ENCODE measurements at regions not wholly inside any gene's neighbourhood (a gene's known extent, or its start where the extent isn't known, plus 50 kb on each side); places are given as distances from the start of the nearest gene placed in this dataset.

DNA sequence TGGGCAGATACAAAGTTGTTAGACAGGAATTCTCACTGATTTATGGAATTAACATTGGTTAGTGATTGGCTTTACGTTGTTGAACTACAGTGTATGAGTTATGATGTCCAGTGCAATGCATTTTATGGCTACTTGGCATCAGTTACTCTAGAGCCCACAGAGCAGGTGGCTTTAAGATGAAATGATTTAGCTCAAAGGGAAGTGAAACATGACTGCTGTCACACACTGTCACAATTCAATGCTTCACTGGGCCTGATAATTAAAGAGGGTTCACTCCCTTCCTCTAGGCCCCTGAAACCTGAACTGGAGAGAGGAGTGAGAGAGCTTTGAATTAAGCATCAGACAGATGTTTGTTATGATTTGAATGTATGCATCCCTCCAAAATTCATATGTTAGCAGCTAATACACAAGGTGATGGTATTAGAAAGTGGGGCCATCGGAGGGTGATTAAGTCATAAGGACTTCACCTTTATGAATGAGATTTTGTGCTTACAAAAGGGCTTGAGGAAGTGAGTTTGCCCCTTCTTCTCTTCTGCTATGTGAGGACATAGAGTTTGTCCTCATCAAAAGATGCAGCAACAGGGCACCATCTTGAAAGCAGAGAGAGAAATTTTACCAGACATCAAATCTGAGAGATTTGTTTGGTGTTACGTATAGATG is 175.8 kb upstream of the GRIN2B start:
- Histone ChIP-seq H3K27ac (ENCODE audit: control insufficient read depth, insufficient read depth, low read length) (no peak overlapping the region), H3K27me3 (ENCODE audit: control insufficient read depth, extremely low read depth, insufficient read depth, low read length) (no peaks in the 10 kb centered on the region), H2AFZ (ENCODE audit: control insufficient read depth, low read length) (no peak overlapping the region), H3K9ac (ENCODE audit: control insufficient read depth, extremely low read depth, insufficient read depth, low read length) (no peak overlapping the region), H3K79me2 (ENCODE audit: control insufficient read depth, insufficient read depth, low read length) (no peaks in the 10 kb centered on the region), H4K20me1 (ENCODE audit: control insufficient read depth, extremely low read depth, insufficient read depth, low read length) (no peaks in the 10 kb centered on the region), H3K9me3 (ENCODE audit: control insufficient read depth, low read depth, low read length) (no peaks in the 10 kb centered on the region), H3K4me1 (ENCODE audit: control insufficient read depth, extremely low read depth, insufficient read depth, low read length) (no peaks in the 10 kb centered on the region), H3K9me1 (ENCODE audit: control insufficient read depth, extremely low read depth, insufficient read depth, low read length) (no peaks in the 10 kb centered on the region), H3K4me3 (ENCODE audit: control insufficient read depth in 2 of 3, extremely low read depth in 1 of 3, insufficient read depth in 2 of 3, low read depth in 1 of 3, low read length in 3 of 3) (no peak overlapping the region), H3K4me2 (ENCODE audit: control insufficient read depth, extremely low read depth, insufficient read depth, low read depth, low read length) (no peak overlapping the region), H3K36me3 (ENCODE audit: control insufficient read depth in 2 of 2, extremely low read depth in 1 of 2, insufficient read depth in 2 of 2, low read length in 2 of 2) (no peaks in the 10 kb centered on the region)
- no peak for DNase-seq (ENCODE audit: low read depth, low spot score)
- no peak for FAIRE-seq
- dilution Hi-C loops (cut with MboI; ENCODE audit: extremely low pct_ligation_motif_present, low sequenced_read_pairs) = no loop called here
- no peak for TF ChIP-seq EZH2 (IDR thresholded peaks at IDR 0.05; ENCODE audit: low read length)
- TF ChIP-seq, protein P1, sequence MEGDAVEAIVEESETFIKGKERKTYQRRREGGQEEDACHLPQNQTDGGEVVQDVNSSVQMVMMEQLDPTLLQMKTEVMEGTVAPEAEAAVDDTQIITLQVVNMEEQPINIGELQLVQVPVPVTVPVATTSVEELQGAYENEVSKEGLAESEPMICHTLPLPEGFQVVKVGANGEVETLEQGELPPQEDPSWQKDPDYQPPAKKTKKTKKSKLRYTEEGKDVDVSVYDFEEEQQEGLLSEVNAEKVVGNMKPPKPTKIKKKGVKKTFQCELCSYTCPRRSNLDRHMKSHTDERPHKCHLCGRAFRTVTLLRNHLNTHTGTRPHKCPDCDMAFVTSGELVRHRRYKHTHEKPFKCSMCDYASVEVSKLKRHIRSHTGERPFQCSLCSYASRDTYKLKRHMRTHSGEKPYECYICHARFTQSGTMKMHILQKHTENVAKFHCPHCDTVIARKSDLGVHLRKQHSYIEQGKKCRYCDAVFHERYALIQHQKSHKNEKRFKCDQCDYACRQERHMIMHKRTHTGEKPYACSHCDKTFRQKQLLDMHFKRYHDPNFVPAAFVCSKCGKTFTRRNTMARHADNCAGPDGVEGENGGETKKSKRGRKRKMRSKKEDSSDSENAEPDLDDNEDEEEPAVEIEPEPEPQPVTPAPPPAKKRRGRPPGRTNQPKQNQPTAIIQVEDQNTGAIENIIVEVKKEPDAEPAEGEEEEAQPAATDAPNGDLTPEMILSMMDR (optimal IDR thresholded peaks at IDR 0.05 in 1 of 3, IDR thresholded peaks at IDR 0.05 in 1 of 3, conservative IDR thresholded peaks at IDR 0.05 in 1 of 3; ENCODE audit: extremely low read depth in 1 of 3, insufficient read depth in 2 of 3, low read length in 3 of 3) = no peak

- DNase-seq (ENCODE audit: low read depth, low spot score) (no peak), FAIRE-seq (no peak)
- dilution Hi-C loops (cut with MboI; ENCODE audit: extremely low pct_ligation_motif_present, low sequenced_read_pairs) = no loop called here
- Histone ChIP-seq H3K9me1 (ENCODE audit: control insufficient read depth, extremely low read depth, insufficient read depth, low read length) (no peaks in the 10 kb centered on the region), H3K79me2 (ENCODE audit: control insufficient read depth, insufficient read depth, low read length) (no peaks in the 10 kb centered on the region), H3K9ac (ENCODE audit: control insufficient read depth, extremely low read depth, insufficient read depth, low read length) (no peak overlapping the region), H3K27ac (ENCODE audit: control insufficient read depth, insufficient read depth, low read length) (no peak overlapping the region), H3K4me3 (ENCODE audit: control insufficient read depth in 2 of 3, extremely low read depth in 1 of 3, insufficient read depth in 2 of 3, low read depth in 1 of 3, low read length in 3 of 3) (no peak overlapping the region), H3K4me2 (ENCODE audit: control insufficient read depth, extremely low read depth, insufficient read depth, low read depth, low read length) (no peak overlapping the region), H4K20me1 (ENCODE audit: control insufficient read depth, extremely low read depth, insufficient read depth, low read length) (no peaks in the 10 kb centered on the region), H3K36me3 (ENCODE audit: control insufficient read depth in 2 of 2, extremely low read depth in 1 of 2, insufficient read depth in 2 of 2, low read length in 2 of 2) (no peaks in the 10 kb centered on the region), H3K9me3 (ENCODE audit: control insufficient read depth, low read depth, low read length) (no peaks in the 10 kb centered on the region), H2AFZ (ENCODE audit: control insufficient read depth, low read length) (peak overlapping the region; percentile 66), H3K4me1 (ENCODE audit: control insufficient read depth, extremely low read depth, insufficient read depth, low read length) (peaks cover 3% of the 10 kb centered on the region), H3K27me3 (ENCODE audit: control insufficient read depth, extremely low read depth, insufficient read depth, low read length) (no peaks in the 10 kb centered on the region)
- no peak for TF ChIP-seq EZH2 (IDR thresholded peaks at IDR 0.05; ENCODE audit: low read length)
- TF ChIP-seq, protein P1 (optimal IDR thresholded peaks at IDR 0.05 in 1 of 3, IDR thresholded peaks at IDR 0.05 in 1 of 3, conservative IDR thresholded peaks at IDR 0.05 in 1 of 3; ENCODE audit: extremely low read depth in 1 of 3, insufficient read depth in 2 of 3, low read length in 3 of 3) = peak in 1 of 3 experiments; percentile 8
Observed at GRCh38 chr12:14164266-14164665, 182.9 kb upstream of the GRIN2B start.
